GM21717 (cell line): ENCODE measurements at regions not wholly inside any gene's neighbourhood (a gene's known extent, or its start where the extent isn't known, plus 50 kb on each side); places are given as distances from the start of the nearest gene placed in this dataset.
"Not testable (repeated sequence)": the region's sequence is repeated elsewhere in the genome, so short reads cannot be mapped to it uniquely, and the experiment has no call there.

Experiments
- ATAC-seq: cut with Tn5 transposase; IDR thresholded peaks from one replicate; pipeline ENCODE4 v1.9.1; 2021; ENCODE audit warnings: mild to moderate bottlenecking, moderate library complexity; ENCODE audit not compliant: unreplicated experiment

GRCh38 chr6:165850434-165851019, 187.5 kb upstream of the PDE10A start:
- ATAC-seq = peak; percentile 90

GRCh38 chr6:165849534-165850430, 186.7 kb upstream of the PDE10A start:
- no peak for ATAC-seq

GRCh38 chr6:165848086-165848426, 185.0 kb upstream of the PDE10A start:
- ATAC-seq = no peak

GRCh38 chr6:165847407-165848085, 184.5 kb upstream of the PDE10A start:
- ATAC-seq = no peak

GRCh38 chr6:165846123-165846966, 183.3 kb upstream of the PDE10A start:
- ATAC-seq = no peak

GRCh38 chr6:165845493-165845892, 182.5 kb upstream of the PDE10A start:
- ATAC-seq = no peak

GRCh38 chr6:165844801-165845364, 181.8 kb upstream of the PDE10A start:
- ATAC-seq = no peak

- no peak for ATAC-seq
These were observed 181.2 kb upstream of the PDE10A start for GRCh38 chr6:165844232-165844631.

- no peak for ATAC-seq
These were observed 180.6 kb upstream of the PDE10A start for GRCh38 chr6:165843568-165844113.

GRCh38 chr6:165843121-165843520, 180.1 kb upstream of the PDE10A start:
- no peak for ATAC-seq

- ATAC-seq = no peak
These were observed 179.4 kb upstream of the PDE10A start for GRCh38 chr6:165842281-165842936.

GRCh38 chr6:165841153-165841558, 178.1 kb upstream of the PDE10A start:
- no peak for ATAC-seq

GRCh38 chr6:165837948-165838745, 175.1 kb upstream of the PDE10A start:
- no peak for ATAC-seq

GRCh38 chr6:165836648-165837047, 173.6 kb upstream of the PDE10A start:
- ATAC-seq = not testable (repeated sequence)

GRCh38 chr6:165835410-165835851, 172.4 kb upstream of the PDE10A start:
- ATAC-seq = no peak

- ATAC-seq = no peak
These were observed 171.7 kb upstream of the PDE10A start for GRCh38 chr6:165834613-165835259.

GRCh38 chr6:165833355-165833754, 170.3 kb upstream of the PDE10A start:
- ATAC-seq = no peak

- ATAC-seq = no peak
These were observed 168.9 kb upstream of the PDE10A start for GRCh38 chr6:165831812-165832510.
